ENCODE measurements at regions not wholly inside any gene's neighbourhood (a gene's known extent, or its start where the extent isn't known, plus 50 kb on each side); places are given as distances from the start of the nearest gene placed in this dataset.
"Not testable (repeated sequence)": the region's sequence is repeated elsewhere in the genome, so short reads cannot be mapped to it uniquely, and the experiment has no call there.

DNA sequence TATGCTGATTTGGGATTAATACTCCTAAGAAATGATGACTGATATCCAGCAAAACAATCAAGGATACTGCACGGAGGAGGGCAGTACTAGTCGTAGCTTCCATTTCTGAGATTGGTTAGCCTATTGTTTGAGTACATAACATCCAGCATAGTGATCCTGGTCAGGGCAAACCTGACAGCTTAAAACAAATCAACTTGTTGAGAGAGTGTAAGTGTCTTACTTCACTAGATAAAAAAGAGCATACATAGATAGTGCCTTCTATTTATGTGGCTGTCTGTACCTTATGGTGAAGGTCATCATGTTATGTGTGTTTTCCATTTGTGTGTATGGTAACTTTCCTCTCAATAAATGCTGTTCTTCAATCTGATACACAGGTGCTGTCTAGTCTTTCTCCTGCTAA is 228.4 kb downstream of the PTGER3 start:
- no peak for DNase-seq (ENCODE audit: low read depth, low spot score)

GRCh38 chr1:70819785-70820184 is 227.8 kb downstream of the PTGER3 start:
- no peak for DNase-seq (ENCODE audit: low read depth, low spot score)

- no peak for DNase-seq (ENCODE audit: low read depth, low spot score)
Observed at GRCh38 chr1:70820396-70820795, 227.2 kb downstream of the PTGER3 start.

- no peak for DNase-seq (ENCODE audit: low read depth, low spot score)
Observed at GRCh38 chr1:70820995-70821394, 226.6 kb downstream of the PTGER3 start.

DNA sequence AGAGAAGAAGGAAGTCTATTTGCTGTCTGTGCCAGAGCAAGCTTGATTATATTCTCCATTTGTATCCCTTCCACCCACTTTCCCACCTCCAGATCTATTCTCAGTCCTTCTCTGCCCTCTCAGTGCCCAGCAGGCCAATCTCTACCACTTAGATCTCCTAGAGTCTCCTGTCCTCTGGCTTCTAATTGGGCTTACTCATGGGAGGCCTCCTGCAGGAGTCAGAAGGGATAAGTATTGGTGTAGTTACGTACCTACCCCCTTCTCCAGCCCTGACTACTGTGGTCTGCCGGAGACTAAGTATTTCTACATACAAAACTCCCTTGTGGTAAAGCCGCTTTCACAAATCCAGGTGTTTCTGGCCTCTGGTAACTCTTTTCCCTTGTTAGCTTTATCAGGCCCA is 221.2 kb downstream of the PTGER3 start:
- DNase-seq (ENCODE audit: low read depth, low spot score) = no peak

DNA sequence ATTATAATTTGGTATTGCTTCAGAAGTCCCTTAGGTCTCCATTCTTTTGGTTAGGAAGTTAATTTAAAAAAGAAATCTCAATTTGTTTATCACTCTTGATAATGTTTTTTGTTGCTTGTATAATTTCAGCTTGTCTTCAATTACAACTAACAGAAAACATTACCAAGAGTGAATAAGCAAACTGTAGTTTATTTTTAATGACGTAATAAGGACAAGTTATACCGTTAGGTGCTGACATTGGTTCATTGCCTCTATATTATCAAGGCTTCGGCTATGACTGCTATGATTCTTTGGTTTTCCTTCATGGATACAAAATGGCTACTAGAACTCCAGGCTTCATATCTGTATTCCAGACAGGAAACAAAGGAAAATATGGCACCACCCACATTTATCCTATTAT is 220.6 kb downstream of the PTGER3 start:
- no peak for DNase-seq (ENCODE audit: low read depth, low spot score)

GRCh38 chr1:70828177-70828576 is 219.4 kb downstream of the PTGER3 start:
- no peak for DNase-seq (ENCODE audit: low read depth, low spot score)

DNA sequence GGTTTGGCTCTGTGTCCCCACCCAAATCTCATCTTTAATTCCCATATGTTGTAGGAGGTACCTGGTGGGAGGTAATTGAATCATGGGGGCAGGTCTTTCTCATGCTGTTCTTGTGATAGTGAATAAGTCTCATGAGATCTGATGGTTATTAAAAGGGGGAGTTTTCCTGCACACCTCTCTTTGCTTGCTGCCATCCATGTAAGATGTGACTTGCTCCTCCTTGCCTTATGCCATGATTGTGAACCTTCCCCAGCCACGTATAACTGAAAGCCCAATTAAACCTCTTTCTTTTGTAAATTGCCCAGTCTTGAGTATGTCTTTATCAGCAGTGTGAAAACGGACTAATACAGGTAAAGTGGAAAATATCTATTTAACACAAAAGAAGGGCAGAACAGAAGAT is 213.3 kb downstream of the PTGER3 start:
- DNase-seq (ENCODE audit: low read depth, low spot score) = not testable (repeated sequence)

DNA sequence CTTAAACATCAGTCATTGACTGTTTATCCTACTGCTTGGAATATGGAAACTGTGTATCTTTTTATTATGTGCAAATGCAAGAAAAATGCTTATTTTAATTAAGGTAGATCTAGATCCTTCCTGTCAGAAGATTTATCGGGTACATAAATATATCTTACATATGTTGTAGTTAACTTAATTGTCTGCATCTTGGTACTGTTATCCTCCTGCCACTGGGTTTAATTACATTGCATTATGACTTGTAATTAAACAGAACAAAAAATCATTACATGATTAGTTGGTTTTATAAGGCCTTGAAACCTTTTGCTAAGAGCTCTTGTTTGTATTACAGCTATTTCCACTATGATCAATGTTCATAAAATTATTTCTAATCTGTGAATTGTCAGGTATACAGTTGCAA is 211.2 kb downstream of the PTGER3 start:
- DNase-seq (ENCODE audit: low read depth, low spot score) = no peak

- no peak for DNase-seq (ENCODE audit: low read depth, low spot score)
Observed at GRCh38 chr1:70840260-70840953, 207.2 kb downstream of the PTGER3 start.

DNA sequence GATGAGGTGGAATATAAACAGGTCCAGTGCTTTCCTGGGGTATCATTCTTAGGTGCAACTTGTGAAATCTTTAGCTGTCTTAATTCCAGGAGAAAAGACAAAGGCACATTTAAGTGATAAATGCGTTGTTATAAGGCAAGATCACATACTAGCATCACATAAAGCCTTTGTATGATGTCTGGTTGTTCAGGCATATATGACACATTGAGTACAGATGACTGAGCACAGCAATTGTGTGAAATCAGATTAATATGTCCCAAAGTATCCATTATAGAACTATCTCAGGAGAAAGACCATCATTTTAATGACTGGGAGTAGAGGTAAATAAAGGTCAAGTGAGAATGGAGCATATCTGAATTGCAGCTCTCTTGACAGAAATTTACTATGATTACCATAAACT is 205.1 kb downstream of the PTGER3 start:
- no peak for DNase-seq (ENCODE audit: low read depth, low spot score)

DNA sequence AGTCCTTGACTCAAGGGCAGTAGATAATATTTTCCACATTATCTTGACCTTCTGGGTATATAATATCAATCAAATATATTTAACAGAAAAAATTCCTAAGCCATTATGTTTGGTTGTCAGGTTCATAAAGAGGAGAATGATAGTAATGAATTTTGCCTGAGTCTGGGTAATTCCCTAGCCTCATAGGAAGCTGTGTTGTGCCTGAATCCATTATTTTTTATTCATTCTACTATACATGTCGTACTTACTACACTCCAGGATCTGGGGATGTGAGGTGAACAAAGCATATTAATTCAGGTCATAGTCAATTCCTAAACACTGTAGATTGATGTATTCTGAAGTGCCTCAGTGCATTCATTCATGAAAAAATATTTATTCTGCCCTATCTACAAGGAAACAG is 204.2 kb downstream of the PTGER3 start:
- DNase-seq (ENCODE audit: low read depth, low spot score) = no peak

DNA sequence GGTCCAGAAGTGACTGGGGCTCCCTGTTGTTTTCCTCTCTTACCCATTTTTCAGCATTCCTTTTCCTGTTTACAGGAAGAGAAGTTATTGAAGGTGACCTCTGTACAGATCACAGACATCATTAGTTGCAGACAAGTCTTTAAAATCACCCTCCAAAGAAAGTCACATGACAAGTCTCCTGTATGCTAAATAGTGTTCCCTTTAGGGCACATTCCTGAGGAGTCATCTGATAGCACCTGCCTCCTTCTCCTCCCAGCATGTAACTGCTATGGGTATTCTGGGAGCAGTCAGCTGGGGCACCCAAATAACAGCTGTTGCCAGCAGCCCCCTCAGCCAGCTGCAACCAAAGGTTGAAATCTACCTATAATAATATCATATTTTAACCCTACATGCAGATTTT is 200.6 kb downstream of the PTGER3 start:
- DNase-seq (ENCODE audit: low read depth, low spot score) = no peak

- no peak for DNase-seq (ENCODE audit: low read depth, low spot score)
Observed at GRCh38 chr1:70855203-70855602, 192.4 kb downstream of the PTGER3 start.

DNA sequence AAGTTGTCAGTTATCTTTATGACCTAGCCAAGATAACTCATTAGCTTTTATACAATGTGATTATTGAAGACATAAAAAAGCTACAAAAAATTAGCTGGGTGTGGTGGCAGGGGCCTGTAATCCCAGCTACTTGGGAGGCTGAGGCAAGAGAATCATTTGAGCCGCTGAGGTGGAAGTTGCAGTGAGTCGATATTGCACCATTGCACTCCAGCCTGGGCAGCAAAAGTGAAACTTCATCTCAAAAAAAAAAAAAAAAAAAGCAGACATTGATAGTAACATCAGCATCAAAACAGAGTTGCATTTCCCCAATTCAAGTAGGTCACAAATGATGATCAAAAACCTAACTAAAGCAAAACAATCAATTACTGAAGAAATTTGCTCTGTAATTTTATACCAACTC is 191.4 kb downstream of the PTGER3 start:
- DNase-seq (ENCODE audit: low read depth, low spot score) = no peak

GRCh38 chr1:70863239-70863638 is 184.4 kb downstream of the PTGER3 start:
- DNase-seq (ENCODE audit: low read depth, low spot score) = no peak

- no peak for DNase-seq (ENCODE audit: low read depth, low spot score)
Observed at GRCh38 chr1:70864302-70864701, 183.3 kb downstream of the PTGER3 start.

GRCh38 chr1:70866542-70867264 is 180.9 kb downstream of the PTGER3 start:
- no peak for DNase-seq (ENCODE audit: low read depth, low spot score)

- DNase-seq (ENCODE audit: low read depth, low spot score) = no peak
Observed at GRCh38 chr1:70871790-70872189, 175.8 kb downstream of the PTGER3 start.

GRCh38 chr1:70874063-70874462 is 173.6 kb downstream of the PTGER3 start:
- DNase-seq (ENCODE audit: low read depth, low spot score) = no peak

GRCh38 chr1:70874818-70875217 is 172.8 kb downstream of the PTGER3 start:
- no peak for DNase-seq (ENCODE audit: low read depth, low spot score)

DNA sequence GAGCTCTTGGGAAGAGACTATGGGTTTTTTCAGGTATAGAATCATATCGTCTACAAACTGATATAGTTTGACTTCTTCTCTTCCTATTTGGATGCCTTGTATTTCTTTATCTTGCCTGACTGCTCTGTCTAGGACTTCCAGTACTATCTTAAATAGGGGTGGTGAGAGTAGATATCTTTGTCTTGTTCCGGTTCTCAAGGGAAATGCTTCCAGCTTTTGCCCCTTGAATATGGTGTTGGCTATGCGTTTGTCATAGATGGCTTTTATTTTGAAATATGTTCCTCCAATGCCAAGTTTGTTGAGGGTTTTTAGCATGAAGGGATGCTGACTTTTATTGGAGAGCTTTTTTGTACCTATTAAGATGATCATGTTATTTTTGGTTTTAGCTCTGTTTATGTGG is 170.3 kb downstream of the PTGER3 start:
- DNase-seq (ENCODE audit: low read depth, low spot score) = no peak

- DNase-seq (ENCODE audit: low read depth, low spot score) = no peak
Observed at GRCh38 chr1:70887936-70888335, 159.7 kb downstream of the PTGER3 start.
